ENCODE measurements at regions not wholly inside any gene's neighbourhood (a gene's known extent, or its start where the extent isn't known, plus 50 kb on each side); places are given as distances from the start of the nearest gene placed in this dataset.
"Not testable (repeated sequence)": the region's sequence is repeated elsewhere in the genome, so short reads cannot be mapped to it uniquely, and the experiment has no call there.

DNA sequence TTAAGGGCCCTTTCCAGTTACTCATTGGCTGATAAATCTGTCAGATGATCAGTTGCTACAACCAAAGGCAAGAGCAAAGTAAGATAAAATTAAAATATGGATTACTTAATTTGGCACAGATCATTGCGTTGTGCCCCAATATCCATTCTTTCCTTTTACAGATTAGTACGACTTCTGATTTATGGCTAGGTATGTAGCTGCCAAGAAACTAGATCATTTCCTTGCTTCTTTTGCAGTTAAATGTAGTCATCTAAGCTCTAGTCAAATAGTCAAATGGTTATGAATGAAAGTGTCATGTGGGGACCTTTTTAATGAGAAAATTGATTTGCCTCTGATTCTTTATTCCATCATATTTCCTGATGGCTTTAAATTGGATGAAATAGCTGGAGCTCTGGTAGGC is 1039.9 kb upstream of the FLRT2 start:
- Histone ChIP-seq H3K4me3 (ENCODE audit: low read depth, low read length) (no peak overlapping the region), H3K36me3 (ENCODE audit: control insufficient read depth, insufficient read depth, low read length) (no peaks in the 10 kb centered on the region), H3K27me3 (ENCODE audit: control insufficient read depth, insufficient read depth, low read length) (no peaks in the 10 kb centered on the region), H3K4me1 (ENCODE audit: control insufficient read depth, insufficient read depth, low read length, poor library complexity, severe bottlenecking) (no peaks in the 10 kb centered on the region), H3K9me3 (ENCODE audit: control insufficient read depth in 2 of 2, low read length in 2 of 2) (peaks cover 0 to 16% of the 10 kb centered on the region in 2 experiments), H3K27ac (ENCODE audit: insufficient read depth, low read length, poor library complexity, severe bottlenecking) (no peak overlapping the region)
- Mint-ChIP-seq H3K9me3 (peaks cover 0 to 35% (median 11%) of the 10 kb centered on the region in 7 donors), H3K36me3 (no peaks in the 10 kb centered on the region), H3K27me3 (no peaks in the 10 kb centered on the region), H3K4me1 (no peaks in the 10 kb centered on the region), H3K4me3 (no peak overlapping the region), H3K27ac (no peak overlapping the region)
- no peak for ATAC-seq (ENCODE audit: low read depth in 2 of 2)
- DNase-seq, result no peak

DNA sequence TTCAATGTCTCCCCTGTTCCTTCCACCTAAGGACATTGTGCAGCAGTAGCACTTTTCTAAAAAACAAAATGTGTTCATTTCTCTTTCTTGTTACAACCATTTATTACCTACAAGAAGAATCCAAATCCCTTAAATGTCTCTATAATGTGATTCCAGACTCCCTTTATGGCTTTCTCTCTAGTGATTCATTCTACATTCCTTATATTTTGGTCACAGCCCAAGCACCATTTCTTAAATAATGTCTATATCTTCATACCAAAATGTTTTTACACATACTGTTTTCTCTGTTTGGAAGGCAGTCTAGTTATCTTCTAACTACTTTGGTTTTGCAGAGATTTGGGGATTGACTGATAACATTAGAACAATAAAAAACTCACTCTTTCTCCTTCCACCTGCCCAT is 1037.3 kb upstream of the FLRT2 start:
- H3K36me3 Mint-ChIP-seq, result no peaks in the 10 kb centered on the region
- H3K9me3 ChIP-seq (ENCODE audit: control insufficient read depth in 2 of 2, low read length in 2 of 2), result peaks cover 0 to 16% of the 10 kb centered on the region in 2 experiments
- no peak overlapping the region for H3K27ac ChIP-seq (ENCODE audit: insufficient read depth, low read length, poor library complexity, severe bottlenecking)
- H3K9me3 Mint-ChIP-seq, result peaks cover 0 to 36% (median 15%) of the 10 kb centered on the region in 7 donors
- H3K27me3 Mint-ChIP-seq, result no peaks in the 10 kb centered on the region
- no peaks in the 10 kb centered on the region for H3K4me1 Mint-ChIP-seq
- DNase-seq (no peak), ATAC-seq (ENCODE audit: low read depth in 2 of 2) (no peak)
- H3K27me3 ChIP-seq (ENCODE audit: control insufficient read depth, insufficient read depth, low read length), result no peaks in the 10 kb centered on the region
- H3K36me3 ChIP-seq (ENCODE audit: control insufficient read depth, insufficient read depth, low read length), result no peaks in the 10 kb centered on the region
- no peak overlapping the region for H3K27ac Mint-ChIP-seq
- no peak overlapping the region for H3K4me3 ChIP-seq (ENCODE audit: low read depth, low read length)
- H3K4me3 Mint-ChIP-seq, result no peak overlapping the region
- no peaks in the 10 kb centered on the region for H3K4me1 ChIP-seq (ENCODE audit: control insufficient read depth, insufficient read depth, low read length, poor library complexity, severe bottlenecking)

DNA sequence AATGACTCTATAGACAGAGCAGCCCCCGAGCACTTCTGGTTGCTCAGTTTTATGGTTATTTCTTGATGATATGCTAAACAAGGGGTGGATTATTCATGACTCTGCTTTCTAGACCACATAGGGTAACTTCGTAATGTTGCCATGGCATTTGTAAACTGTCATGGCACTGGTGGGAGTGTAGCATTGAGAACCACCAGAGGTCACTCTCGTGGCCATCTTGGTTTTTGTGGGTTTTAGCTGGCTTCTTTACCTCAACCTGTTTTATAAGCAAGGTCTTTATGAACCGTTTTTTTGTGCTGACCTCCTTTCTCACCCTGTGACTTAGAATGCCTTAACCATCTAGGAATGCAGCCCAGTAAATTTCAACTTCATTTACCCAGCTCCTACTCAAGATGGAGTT is 1036.2 kb upstream of the FLRT2 start:
- Mint-ChIP-seq H3K4me3 (no peak overlapping the region), H3K27ac (no peak overlapping the region), H3K4me1 (no peaks in the 10 kb centered on the region), H3K36me3 (no peaks in the 10 kb centered on the region), H3K9me3 (peaks cover under 1 to 34% (median 12%) of the 10 kb centered on the region in 7 donors), H3K27me3 (no peaks in the 10 kb centered on the region)
- Histone ChIP-seq H3K4me3 (ENCODE audit: low read depth, low read length) (no peak overlapping the region), H3K36me3 (ENCODE audit: control insufficient read depth, insufficient read depth, low read length) (no peaks in the 10 kb centered on the region), H3K4me1 (ENCODE audit: control insufficient read depth, insufficient read depth, low read length, poor library complexity, severe bottlenecking) (no peaks in the 10 kb centered on the region), H3K27me3 (ENCODE audit: control insufficient read depth, insufficient read depth, low read length) (no peaks in the 10 kb centered on the region), H3K9me3 (ENCODE audit: control insufficient read depth in 2 of 2, low read length in 2 of 2) (peaks cover 0 to 16% of the 10 kb centered on the region in 2 experiments), H3K27ac (ENCODE audit: insufficient read depth, low read length, poor library complexity, severe bottlenecking) (no peak overlapping the region)
- DNase-seq (no peak), ATAC-seq (ENCODE audit: low read depth in 2 of 2) (no peak)

DNA sequence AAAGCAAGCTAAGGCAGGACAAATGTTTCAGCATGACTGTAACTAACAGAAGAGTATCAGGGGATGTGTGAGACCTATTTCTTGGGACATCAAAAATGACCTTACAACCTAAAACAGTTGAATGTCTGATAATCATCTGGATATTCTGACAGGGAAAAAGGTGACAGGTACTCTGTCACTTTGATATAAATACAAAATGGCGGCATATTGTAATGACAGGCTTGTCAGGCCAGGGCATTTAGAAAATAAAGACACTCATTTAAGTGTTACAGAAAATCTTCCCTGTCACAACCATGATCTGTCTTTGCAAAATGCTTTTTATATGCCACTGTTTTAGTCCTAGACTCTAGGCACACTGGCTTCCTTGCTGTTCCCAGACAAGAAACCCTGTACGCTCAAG is 1033.3 kb upstream of the FLRT2 start:
- no peaks in the 10 kb centered on the region for H3K4me1 Mint-ChIP-seq
- Histone ChIP-seq H3K27me3 (ENCODE audit: control insufficient read depth, insufficient read depth, low read length) (no peaks in the 10 kb centered on the region), H3K27ac (ENCODE audit: insufficient read depth, low read length, poor library complexity, severe bottlenecking) (no peak overlapping the region), H3K9me3 (ENCODE audit: control insufficient read depth in 2 of 2, low read length in 2 of 2) (peaks cover 0 to 16% of the 10 kb centered on the region in 2 experiments), H3K4me3 (ENCODE audit: low read depth, low read length) (no peak overlapping the region), H3K36me3 (ENCODE audit: control insufficient read depth, insufficient read depth, low read length) (no peaks in the 10 kb centered on the region), H3K4me1 (ENCODE audit: control insufficient read depth, insufficient read depth, low read length, poor library complexity, severe bottlenecking) (no peaks in the 10 kb centered on the region)
- peaks cover 5 to 29% (median 11%) of the 10 kb centered on the region in 7 donors for H3K9me3 Mint-ChIP-seq
- no peak for ATAC-seq (ENCODE audit: low read depth in 2 of 2)
- H3K4me3 Mint-ChIP-seq, result no peak overlapping the region
- no peak for DNase-seq
- no peaks in the 10 kb centered on the region for H3K27me3 Mint-ChIP-seq
- H3K27ac Mint-ChIP-seq, result no peak overlapping the region
- no peaks in the 10 kb centered on the region for H3K36me3 Mint-ChIP-seq

DNA sequence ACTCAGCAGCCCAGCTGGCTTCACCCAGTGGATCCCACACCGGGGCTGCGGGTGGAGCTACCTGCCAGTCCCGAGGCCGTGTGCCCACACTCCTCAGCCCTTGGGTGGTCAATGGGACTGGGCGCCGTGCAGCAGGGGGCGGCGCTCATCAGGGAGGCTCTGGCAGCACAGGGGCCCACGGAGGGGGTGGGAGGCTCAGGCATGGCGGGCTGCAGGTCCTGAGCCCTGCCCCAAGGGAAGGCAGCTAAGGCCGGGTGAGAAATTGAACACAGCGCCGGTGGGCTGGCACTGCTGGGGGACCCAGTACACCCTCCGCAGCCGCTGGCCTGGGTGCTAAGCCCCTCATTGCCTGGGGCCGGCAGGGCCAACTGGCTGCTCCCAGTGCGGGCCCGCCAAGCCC is 1017.1 kb upstream of the FLRT2 start:
- H3K4me3 Mint-ChIP-seq; H3K4me1 ChIP-seq (ENCODE audit: control insufficient read depth, insufficient read depth, low read length, poor library complexity, severe bottlenecking); H3K36me3 ChIP-seq (ENCODE audit: control insufficient read depth, insufficient read depth, low read length); H3K27me3 Mint-ChIP-seq; DNase-seq; ATAC-seq (ENCODE audit: low read depth in 2 of 2); H3K4me3 ChIP-seq (ENCODE audit: low read depth, low read length); H3K9me3 ChIP-seq (ENCODE audit: control insufficient read depth in 2 of 2, low read length in 2 of 2); H3K27ac Mint-ChIP-seq; H3K4me1 Mint-ChIP-seq; H3K27ac ChIP-seq (ENCODE audit: insufficient read depth, low read length, poor library complexity, severe bottlenecking); H3K36me3 Mint-ChIP-seq; H3K27me3 ChIP-seq (ENCODE audit: control insufficient read depth, insufficient read depth, low read length): not testable (repeated sequence)
- peaks cover 0 to 25% (median 9%) of the 10 kb centered on the region in 7 donors for H3K9me3 Mint-ChIP-seq

DNA sequence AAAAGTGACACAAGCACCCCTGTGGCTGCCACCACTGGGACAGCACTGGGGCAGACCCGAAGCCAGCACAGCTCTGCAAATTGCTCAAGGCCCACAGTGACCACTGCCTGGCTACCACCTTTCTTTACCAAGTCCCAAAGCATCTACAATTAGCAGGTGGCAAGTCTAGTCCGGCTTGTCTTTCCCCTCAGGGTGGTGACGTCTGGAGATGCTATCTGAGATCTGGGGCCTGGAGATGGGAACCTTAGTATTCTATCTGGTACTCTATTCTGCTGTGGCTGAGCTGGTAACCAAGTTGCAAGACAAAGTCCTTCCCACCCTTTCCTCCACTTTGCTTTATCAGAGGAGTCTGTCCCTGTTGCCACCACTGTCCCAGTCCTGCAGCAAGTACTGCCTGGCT is 1010.1 kb upstream of the FLRT2 start:
- H3K27ac Mint-ChIP-seq, result no peak overlapping the region
- Histone ChIP-seq H3K27me3 (ENCODE audit: control insufficient read depth, insufficient read depth, low read length) (no peaks in the 10 kb centered on the region), H3K36me3 (ENCODE audit: control insufficient read depth, insufficient read depth, low read length) (no peaks in the 10 kb centered on the region), H3K4me1 (ENCODE audit: control insufficient read depth, insufficient read depth, low read length, poor library complexity, severe bottlenecking) (no peaks in the 10 kb centered on the region), H3K4me3 (ENCODE audit: low read depth, low read length) (no peak overlapping the region), H3K9me3 (ENCODE audit: control insufficient read depth in 2 of 2, low read length in 2 of 2) (peaks cover 0 to 20% of the 10 kb centered on the region in 2 experiments), H3K27ac (ENCODE audit: insufficient read depth, low read length, poor library complexity, severe bottlenecking) (no peak overlapping the region)
- no peaks in the 10 kb centered on the region for H3K36me3 Mint-ChIP-seq
- H3K4me3 Mint-ChIP-seq, result no peak overlapping the region
- DNase-seq (no peak), ATAC-seq (ENCODE audit: low read depth in 2 of 2) (no peak)
- H3K27me3 Mint-ChIP-seq, result no peaks in the 10 kb centered on the region
- no peaks in the 10 kb centered on the region for H3K4me1 Mint-ChIP-seq
- peaks cover 2 to 14% (median 8%) of the 10 kb centered on the region in 7 donors for H3K9me3 Mint-ChIP-seq

DNA sequence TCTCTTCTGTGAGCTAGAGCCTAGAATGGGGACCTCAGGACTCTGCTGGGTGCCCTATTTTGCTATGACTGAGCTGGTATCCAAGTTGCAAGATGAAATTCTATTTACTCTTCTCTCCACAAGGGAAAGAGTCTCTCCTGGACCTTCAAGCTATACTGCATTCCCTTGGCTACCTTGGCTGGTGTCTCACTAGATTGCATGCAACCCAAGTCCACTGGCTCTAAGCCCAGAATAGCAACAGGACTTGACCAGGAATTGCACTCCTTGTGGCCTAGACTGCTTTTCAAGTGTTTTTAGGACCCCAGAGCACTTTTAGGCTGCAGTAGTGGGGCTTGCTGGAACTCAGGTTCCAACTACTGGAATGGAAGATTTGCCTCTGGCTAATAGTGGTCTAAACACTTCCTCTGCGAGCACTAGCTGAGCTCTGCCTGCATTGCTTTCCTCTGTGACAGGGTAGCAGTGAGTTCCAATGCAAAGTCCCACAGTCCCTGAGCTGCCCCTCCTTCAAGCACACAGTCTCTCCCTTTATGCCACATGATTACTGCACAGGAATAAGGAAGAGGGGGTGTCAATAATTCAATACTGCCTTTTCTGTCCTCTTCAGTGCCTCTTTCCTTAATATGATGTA is 1009.1 kb upstream of the FLRT2 start:
- Mint-ChIP-seq H3K36me3 (no peaks in the 10 kb centered on the region), H3K4me3 (no peak overlapping the region), H3K4me1 (no peaks in the 10 kb centered on the region), H3K27ac (no peak overlapping the region), H3K27me3 (no peaks in the 10 kb centered on the region), H3K9me3 (peaks cover 2 to 14% (median 7%) of the 10 kb centered on the region in 7 donors)
- no peaks in the 10 kb centered on the region for H3K4me1 ChIP-seq (ENCODE audit: control insufficient read depth, insufficient read depth, low read length, poor library complexity, severe bottlenecking)
- H3K36me3 ChIP-seq (ENCODE audit: control insufficient read depth, insufficient read depth, low read length), result no peaks in the 10 kb centered on the region
- ATAC-seq (ENCODE audit: low read depth in 2 of 2) (no peak), DNase-seq (no peak)
- H3K27ac ChIP-seq (ENCODE audit: insufficient read depth, low read length, poor library complexity, severe bottlenecking), result no peak overlapping the region
- H3K4me3 ChIP-seq (ENCODE audit: low read depth, low read length), result no peak overlapping the region
- no peaks in the 10 kb centered on the region for H3K27me3 ChIP-seq (ENCODE audit: control insufficient read depth, insufficient read depth, low read length)
- H3K9me3 ChIP-seq (ENCODE audit: control insufficient read depth in 2 of 2, low read length in 2 of 2), result peaks cover 0 to 15% of the 10 kb centered on the region in 2 experiments

DNA sequence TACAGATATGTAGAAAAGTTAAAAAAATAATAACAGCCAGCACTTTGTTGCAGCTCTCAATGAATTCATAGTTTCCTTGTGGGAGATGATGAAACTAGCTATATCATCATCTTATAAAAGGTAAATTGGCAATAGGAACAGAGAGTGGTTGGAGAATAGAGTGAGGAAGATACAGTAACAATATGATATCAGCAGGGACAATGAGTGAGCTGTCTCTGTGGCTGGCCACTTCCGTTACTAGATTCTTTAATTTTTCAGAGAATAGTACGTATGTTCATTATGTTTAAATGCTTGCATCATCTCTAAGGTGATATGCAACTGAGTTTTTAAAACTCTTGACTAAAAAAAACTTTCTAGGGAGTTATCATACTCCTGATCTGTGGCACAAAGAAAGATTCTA is 1006.2 kb upstream of the FLRT2 start:
- DNase-seq, result no peak
- Histone ChIP-seq H3K27ac (ENCODE audit: insufficient read depth, low read length, poor library complexity, severe bottlenecking) (no peak overlapping the region), H3K27me3 (ENCODE audit: control insufficient read depth, insufficient read depth, low read length) (no peaks in the 10 kb centered on the region), H3K9me3 (ENCODE audit: control insufficient read depth in 2 of 2, low read length in 2 of 2) (peaks cover 0 to 15% of the 10 kb centered on the region in 2 experiments), H3K4me3 (ENCODE audit: low read depth, low read length) (no peak overlapping the region), H3K36me3 (ENCODE audit: control insufficient read depth, insufficient read depth, low read length) (no peaks in the 10 kb centered on the region), H3K4me1 (ENCODE audit: control insufficient read depth, insufficient read depth, low read length, poor library complexity, severe bottlenecking) (no peaks in the 10 kb centered on the region)
- no peak for ATAC-seq (ENCODE audit: low read depth in 2 of 2)
- Mint-ChIP-seq H3K27ac (no peak overlapping the region), H3K9me3 (peaks cover 0 to 11% (median 8%) of the 10 kb centered on the region in 7 donors), H3K36me3 (no peaks in the 10 kb centered on the region), H3K4me3 (no peak overlapping the region), H3K4me1 (no peaks in the 10 kb centered on the region), H3K27me3 (no peaks in the 10 kb centered on the region)
